Neural crest cell (in vitro differentiated cells): ENCODE measurements at regions not wholly inside any gene's neighbourhood (a gene's known extent, or its start where the extent isn't known, plus 50 kb on each side); places are given as distances from the start of the nearest gene placed in this dataset.

ENCODE experiments used
- DNase-seq: peaks from one replicate; pipeline ENCODE4 v3.0.0; 2021; ENCODE audit warnings: low read depth, mixed read lengths, low spot score
- H3K27ac Mint-ChIP-seq: one replicate; pipeline ENCODE4 v1.8.0; 2021; ENCODE audit warnings: mild to moderate bottlenecking, mixed read lengths; ENCODE audit not compliant: unreplicated experiment
- H3K27me3 Mint-ChIP-seq: 2 replicates; pipeline ENCODE4 v1.8.0; 2021; ENCODE audit warnings: low read depth, mild to moderate bottlenecking, mixed read lengths
- H3K36me3 Mint-ChIP-seq: 2 replicates; pipeline ENCODE4 v1.8.0; 2021; ENCODE audit warnings: low read depth, mild to moderate bottlenecking, mixed read lengths
- H3K4me1 Mint-ChIP-seq: 2 replicates; pipeline ENCODE4 v1.8.0; 2021; ENCODE audit warnings: mixed read lengths
- H3K4me3 Mint-ChIP-seq: one replicate; pipeline ENCODE4 v1.8.0; 2021; ENCODE audit warnings: mild to moderate bottlenecking, mixed read lengths
- H3K9me3 Mint-ChIP-seq: 2 replicates; pipeline ENCODE4 v1.8.0; 2021; ENCODE audit warnings: mixed read lengths
- CTCF ChIP-seq: fragments of 200-600 bp; sonication (generic); conservative IDR thresholded peaks from 2 replicates; pipeline ENCODE4 v1.5.0; 2021; ENCODE audit warnings: antibody characterized with exemption, mild to moderate bottlenecking

GRCh38 chr13:62997038-62997599 is 1581.5 kb upstream of the PCDH20 start:
- H3K27me3 Mint-ChIP-seq = no peaks in the 10 kb centered on the region
- DNase-seq = no peak
- no peak overlapping the region for H3K27ac Mint-ChIP-seq
- no peaks in the 10 kb centered on the region for H3K4me1 Mint-ChIP-seq
- H3K36me3 Mint-ChIP-seq = no peaks in the 10 kb centered on the region
- peaks cover 7% of the 10 kb centered on the region for H3K9me3 Mint-ChIP-seq
- no peak for TF ChIP-seq CTCF
- no peak overlapping the region for H3K4me3 Mint-ChIP-seq

DNA sequence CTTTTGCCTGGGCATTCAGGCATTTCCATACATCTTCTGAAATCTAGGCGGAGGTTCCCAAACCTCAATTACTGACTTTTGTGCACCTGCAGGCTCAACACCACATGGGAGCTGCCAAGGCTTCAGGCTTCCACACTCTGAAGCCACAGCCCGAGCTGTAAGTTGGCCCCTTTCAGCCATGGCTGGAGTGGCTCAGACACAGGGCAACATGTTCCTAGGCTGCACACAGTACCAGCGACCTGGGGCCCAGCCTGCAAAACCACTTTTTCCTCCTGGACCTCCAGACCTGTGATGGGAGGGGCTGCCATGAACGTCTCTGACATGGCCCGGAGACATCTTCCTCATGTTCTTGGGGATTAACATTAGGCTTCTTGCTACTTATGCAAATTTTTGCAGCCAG is 1558.2 kb upstream of the PCDH20 start:
- DNase-seq = no peak
- H3K4me1 Mint-ChIP-seq = no peaks in the 10 kb centered on the region
- H3K4me3 Mint-ChIP-seq = no peak overlapping the region
- peaks cover 12% of the 10 kb centered on the region for H3K9me3 Mint-ChIP-seq
- no peaks in the 10 kb centered on the region for H3K36me3 Mint-ChIP-seq
- no peak for TF ChIP-seq CTCF
- H3K27ac Mint-ChIP-seq = no peak overlapping the region
- no peaks in the 10 kb centered on the region for H3K27me3 Mint-ChIP-seq

- no peak for TF ChIP-seq CTCF
- Mint-ChIP-seq H3K9me3 (peaks cover 14% of the 10 kb centered on the region), H3K4me3 (no peak overlapping the region), H3K4me1 (no peaks in the 10 kb centered on the region), H3K36me3 (peaks cover 2% of the 10 kb centered on the region), H3K27me3 (no peaks in the 10 kb centered on the region), H3K27ac (no peak overlapping the region)
- no peak for DNase-seq
Observed at GRCh38 chr13:62964522-62964921, 1548.9 kb upstream of the PCDH20 start.

DNA sequence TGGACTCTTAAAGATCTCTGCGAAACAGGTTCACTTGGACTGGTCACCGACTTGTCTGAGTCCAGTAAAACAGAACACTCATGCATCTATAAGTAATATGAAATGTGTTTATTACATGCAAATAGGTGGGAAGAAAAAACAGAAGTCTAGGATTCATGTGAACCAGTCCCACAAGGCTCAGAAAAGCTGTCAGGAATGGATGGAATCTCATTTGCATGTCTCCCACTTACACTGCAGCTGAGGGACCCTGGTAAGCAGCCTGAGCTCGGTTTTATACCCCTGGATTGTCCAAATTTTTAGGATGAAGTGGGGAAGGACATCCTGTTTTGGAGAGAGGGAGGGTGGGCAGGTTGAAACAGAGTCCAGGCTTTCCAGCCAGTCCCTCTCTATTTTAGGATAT is 1545.1 kb upstream of the PCDH20 start:
- Mint-ChIP-seq H3K27ac (no peak overlapping the region), H3K4me1 (no peaks in the 10 kb centered on the region), H3K4me3 (no peak overlapping the region), H3K27me3 (no peaks in the 10 kb centered on the region), H3K9me3 (peaks cover 9% of the 10 kb centered on the region), H3K36me3 (no peaks in the 10 kb centered on the region)
- DNase-seq = no peak
- no peak for TF ChIP-seq CTCF

GRCh38 chr13:62933809-62934208 is 1518.2 kb upstream of the PCDH20 start:
- H3K27ac Mint-ChIP-seq = no peak overlapping the region
- no peak for TF ChIP-seq CTCF

More at GRCh38 chr13:62933809-62934208, 1518.2 kb upstream of the PCDH20 start:
- DNase-seq = no peak
- Mint-ChIP-seq H3K36me3 (no peaks in the 10 kb centered on the region), H3K4me3 (no peak overlapping the region), H3K9me3 (no peaks in the 10 kb centered on the region), H3K4me1 (no peaks in the 10 kb centered on the region), H3K27me3 (no peaks in the 10 kb centered on the region)
